ENCODE measurements at regions not wholly inside any gene's neighbourhood (a gene's known extent, or its start where the extent isn't known, plus 50 kb on each side); places are given as distances from the start of the nearest gene placed in this dataset.

- Histone ChIP-seq H3K27me3 (ENCODE audit: control insufficient read depth in 1 of 2, insufficient read depth in 2 of 2, low read length in 2 of 2) (no peaks in the 10 kb centered on the region), H3K4me3 (ENCODE audit: low read length) (no peak overlapping the region), H3K4me1 (ENCODE audit: insufficient read depth, low read length) (no peaks in the 10 kb centered on the region), H3K27ac (ENCODE audit: low read depth in 1 of 2, low read length in 2 of 2) (no peak overlapping the region), H3K36me3 (ENCODE audit: insufficient read depth, low read length) (no peaks in the 10 kb centered on the region), H3K9me3 (ENCODE audit: control insufficient read depth in 1 of 2, insufficient read depth in 1 of 2, low read length in 2 of 2) (peaks cover 0 to 17% of the 10 kb centered on the region in 2 experiments)
- intact Hi-C loops (cut with DNase I, micrococcal nuclease): no loop called here
- H3K27me3 Mint-ChIP-seq: no peaks in the 10 kb centered on the region
- ATAC-seq (ENCODE audit: poor library complexity) (no peak), DNase-seq (no peak)
- H3K4me1 Mint-ChIP-seq (ENCODE audit: low read depth): no peaks in the 10 kb centered on the region
- H3K4me3 Mint-ChIP-seq: no peak overlapping the region
- no peaks in the 10 kb centered on the region for H3K36me3 Mint-ChIP-seq (ENCODE audit: low read depth)
- TF ChIP-seq CTCF (IDR thresholded peaks at IDR 0.05): no peak
- H3K9me3 Mint-ChIP-seq: no peaks in the 10 kb centered on the region
- H3K27ac Mint-ChIP-seq: no peak overlapping the region
- CTCF ChIA-PET: no interaction called here
- POLR2A ChIA-PET: no interaction called here
These were observed 594.4 kb downstream of the TOX3 start for GRCh38 chr16:51952500-51952899.

GRCh38 chr16:51951668-51952298, 595.2 kb downstream of the TOX3 start:
- no peak overlapping the region for H3K4me3 ChIP-seq (ENCODE audit: low read length)
- POLR2A ChIA-PET: no interaction called here
- H3K36me3 Mint-ChIP-seq (ENCODE audit: low read depth): no peaks in the 10 kb centered on the region
- no peaks in the 10 kb centered on the region for H3K36me3 ChIP-seq (ENCODE audit: insufficient read depth, low read length)
- no peaks in the 10 kb centered on the region for H3K9me3 Mint-ChIP-seq
- H3K4me3 Mint-ChIP-seq: no peak overlapping the region
- TF ChIP-seq CTCF (IDR thresholded peaks at IDR 0.05): no peak
- CTCF ChIA-PET: no interaction called here
- peaks cover 0 to 17% of the 10 kb centered on the region in 2 experiments for H3K9me3 ChIP-seq (ENCODE audit: control insufficient read depth in 1 of 2, insufficient read depth in 1 of 2, low read length in 2 of 2)
- ATAC-seq (ENCODE audit: poor library complexity): no peak
- H3K27ac Mint-ChIP-seq: no peak overlapping the region
- intact Hi-C loops (cut with DNase I, micrococcal nuclease): no loop called here
- H3K27me3 Mint-ChIP-seq: no peaks in the 10 kb centered on the region
- no peak overlapping the region for H3K27ac ChIP-seq (ENCODE audit: low read depth in 1 of 2, low read length in 2 of 2)
- H3K4me1 ChIP-seq (ENCODE audit: insufficient read depth, low read length): no peaks in the 10 kb centered on the region
- no peaks in the 10 kb centered on the region for H3K4me1 Mint-ChIP-seq (ENCODE audit: low read depth)
- no peaks in the 10 kb centered on the region for H3K27me3 ChIP-seq (ENCODE audit: control insufficient read depth in 1 of 2, insufficient read depth in 2 of 2, low read length in 2 of 2)
- DNase-seq: no peak

- POLR2A ChIA-PET: no interaction called here
These were observed 596.7 kb downstream of the TOX3 start for GRCh38 chr16:51950118-51950780.

More at GRCh38 chr16:51950118-51950780, 596.7 kb downstream of the TOX3 start:
- Histone ChIP-seq H3K27me3 (ENCODE audit: control insufficient read depth in 1 of 2, insufficient read depth in 2 of 2, low read length in 2 of 2) (no peaks in the 10 kb centered on the region), H3K27ac (ENCODE audit: low read depth in 1 of 2, low read length in 2 of 2) (no peak overlapping the region), H3K4me1 (ENCODE audit: insufficient read depth, low read length) (no peaks in the 10 kb centered on the region), H3K4me3 (ENCODE audit: low read length) (no peak overlapping the region), H3K36me3 (ENCODE audit: insufficient read depth, low read length) (no peaks in the 10 kb centered on the region), H3K9me3 (ENCODE audit: control insufficient read depth in 1 of 2, insufficient read depth in 1 of 2, low read length in 2 of 2) (peaks cover 0 to 17% of the 10 kb centered on the region in 2 experiments)
- intact Hi-C loops (cut with DNase I, micrococcal nuclease): no loop called here
- no peaks in the 10 kb centered on the region for H3K4me1 Mint-ChIP-seq (ENCODE audit: low read depth)
- no peaks in the 10 kb centered on the region for H3K27me3 Mint-ChIP-seq
- no peaks in the 10 kb centered on the region for H3K36me3 Mint-ChIP-seq (ENCODE audit: low read depth)
- no peaks in the 10 kb centered on the region for H3K9me3 Mint-ChIP-seq
- no peak overlapping the region for H3K27ac Mint-ChIP-seq
- ATAC-seq (ENCODE audit: poor library complexity) (no peak), DNase-seq (no peak)
- TF ChIP-seq CTCF (IDR thresholded peaks at IDR 0.05): no peak
- CTCF ChIA-PET: interaction anchor here (1.4 kb wide), 1 partner anchor 9 kb away, joined by 3 read pairs; no protein-coding TSS in a partner anchor
- H3K4me3 Mint-ChIP-seq: no peak overlapping the region
